Dedifferentiated amniotic fluid mesenchymal stem cell (primary cell): ENCODE measurements at regions not wholly inside any gene's neighbourhood (a gene's known extent, or its start where the extent isn't known, plus 50 kb on each side); places are given as distances from the start of the nearest gene placed in this dataset.

Source experiments
- DNase-seq: peaks from one replicate; pipeline ENCODE4 v3.0.0-alpha.2; 2016; ENCODE audit errors: extremely low spot score

GRCh38 chr2:217047209-217047608, 187.3 kb upstream of the TNP1 start:
- DNase-seq: no peak

GRCh38 chr2:217045700-217046475, 186.0 kb upstream of the TNP1 start:
- no peak for DNase-seq

- DNase-seq: no peak
These were observed 180.2 kb upstream of the TNP1 start for GRCh38 chr2:217040099-217040498.

- no peak for DNase-seq
These were observed 178.1 kb upstream of the TNP1 start for GRCh38 chr2:217038001-217038400.

- DNase-seq: no peak
These were observed 177.5 kb upstream of the TNP1 start for GRCh38 chr2:217037353-217037752.

GRCh38 chr2:217035967-217036366, 176.1 kb upstream of the TNP1 start:
- no peak for DNase-seq

GRCh38 chr2:217033186-217033585, 173.3 kb upstream of the TNP1 start:
- DNase-seq: peak; percentile 33

- no peak for DNase-seq
These were observed 171.6 kb upstream of the TNP1 start for GRCh38 chr2:217031445-217031844.

- DNase-seq: no peak
These were observed 170.2 kb upstream of the TNP1 start for GRCh38 chr2:217030081-217030480.

GRCh38 chr2:217028128-217028527, 168.3 kb upstream of the TNP1 start:
- DNase-seq: no peak

- DNase-seq: no peak
These were observed 167.6 kb upstream of the TNP1 start for GRCh38 chr2:217027414-217027813.

GRCh38 chr2:217026569-217026968, 166.7 kb upstream of the TNP1 start:
- no peak for DNase-seq

GRCh38 chr2:217026161-217026560, 166.3 kb upstream of the TNP1 start:
- no peak for DNase-seq

- DNase-seq: no peak
These were observed 163.7 kb upstream of the TNP1 start for GRCh38 chr2:217023611-217024010.

GRCh38 chr2:217017456-217018252, 157.8 kb upstream of the TNP1 start:
- DNase-seq: no peak

GRCh38 chr2:217016796-217017419, 157.0 kb upstream of the TNP1 start:
- no peak for DNase-seq

GRCh38 chr2:217014328-217015105, 154.7 kb upstream of the TNP1 start:
- DNase-seq: no peak

GRCh38 chr2:217013926-217014325, 154.1 kb upstream of the TNP1 start:
- no peak for DNase-seq

- DNase-seq: no peak
These were observed 151.7 kb upstream of the TNP1 start for GRCh38 chr2:217011576-217011975.

GRCh38 chr2:217010173-217010572, 150.3 kb upstream of the TNP1 start:
- no peak for DNase-seq

- DNase-seq: no peak
These were observed 148.9 kb upstream of the TNP1 start for GRCh38 chr2:217008794-217009193.

GRCh38 chr2:217006217-217006616, 146.4 kb upstream of the TNP1 start:
- no peak for DNase-seq
